SK-N-SH treated with all-trans-retinoic acid at 6 μM for 48 hours (cell line): ENCODE measurements at regions not wholly inside any gene's neighbourhood (a gene's known extent, or its start where the extent isn't known, plus 50 kb on each side); places are given as distances from the start of the nearest gene placed in this dataset.

ENCODE experiments used
- ARNTL ChIP-seq: fragments of 450-650 bp; formaldehyde crosslinking; IDR thresholded peaks from 2 replicates; pipeline ENCODE4 v1.5.0; 2020; ENCODE audit warnings: low read depth, mild to moderate bottlenecking, moderate library complexity, borderline replicate concordance
- BACH2 ChIP-seq: fragments of 250-450 bp; sonication (Bioruptor Pico); IDR thresholded peaks from 2 replicates; pipeline ENCODE4 v1.9.0; 2021; ENCODE audit warnings: mild to moderate bottlenecking, borderline replicate concordance
- CSRNP3 ChIP-seq: fragments of 250-450 bp; sonication (Bioruptor Pico); IDR thresholded peaks from 2 replicates; pipeline ENCODE4 v1.5.1; 2021; ENCODE audit warnings: mild to moderate bottlenecking, moderate library complexity
- GLIS3 ChIP-seq: fragments of 250-450 bp; sonication (Bioruptor Pico); IDR thresholded peaks from 2 replicates; pipeline ENCODE4 v1.5.0; 2020; ENCODE audit warnings: mild to moderate bottlenecking, moderate library complexity
- ISL1 ChIP-seq: fragments of 250-450 bp; sonication (Bioruptor Pico); IDR thresholded peaks from 2 replicates; pipeline ENCODE4 v2.1.2; 2022; ENCODE audit warnings: mild to moderate bottlenecking, moderate library complexity
- PATZ1 ChIP-seq: fragments of 250-450 bp; sonication (Bioruptor Pico); IDR thresholded peaks from 2 replicates; pipeline ENCODE4 v1.8.0; 2020; ENCODE audit warnings: mild to moderate bottlenecking, moderate library complexity, borderline replicate concordance
- POU6F1 ChIP-seq: fragments of 250-450 bp; sonication (Bioruptor Pico); IDR thresholded peaks from 2 replicates; pipeline ENCODE4 v1.8.0; 2021; ENCODE audit warnings: low read depth, mild to moderate bottlenecking, moderate library complexity, borderline replicate concordance
- RARB ChIP-seq: fragments of 250-450 bp; sonication (Bioruptor Pico); IDR thresholded peaks from 2 replicates; pipeline ENCODE4 v1.8.0; 2021; ENCODE audit warnings: mild to moderate bottlenecking, moderate library complexity
- SNAI2 ChIP-seq: fragments of 250-450 bp; sonication (Bioruptor Pico); IDR thresholded peaks from 2 replicates; pipeline ENCODE4 v1.5.0; 2020; ENCODE audit warnings: mild to moderate bottlenecking, moderate library complexity
- TCF4 ChIP-seq: fragments of 250-450 bp; sonication (Bioruptor Pico); IDR thresholded peaks from 2 replicates; pipeline ENCODE4 v1.8.0; 2021; ENCODE audit warnings: mild to moderate bottlenecking, moderate library complexity, borderline replicate concordance
- ZFP30 ChIP-seq: fragments of 450-650 bp; formaldehyde crosslinking; IDR thresholded peaks from 2 replicates; pipeline ENCODE4 v1.5.0; 2022; ENCODE audit warnings: mild to moderate bottlenecking, moderate library complexity
- ZNF565 ChIP-seq: fragments of 450-650 bp; formaldehyde crosslinking; conservative IDR thresholded peaks from 2 replicates; pipeline ENCODE4 v1.5.0; 2020; ENCODE audit warnings: low read depth, mild to moderate bottlenecking, moderate library complexity

GRCh38 chr13:22214184-22214583 lies 543.3 kb downstream of the FGF9 start:
- no peak for TF ChIP-seq TCF4 (CRISPR knock-in tag)
- TF ChIP-seq RARB, result no peak
- no peak for TF ChIP-seq SNAI2
- no peak for TF ChIP-seq ZFP30 (CRISPR knock-in tag)
- no peak for TF ChIP-seq ISL1 (CRISPR knock-in tag)
- no peak for TF ChIP-seq GLIS3 (CRISPR knock-in tag)
- TF ChIP-seq CSRNP3, result no peak
- TF ChIP-seq PATZ1 (CRISPR knock-in tag), result no peak
- TF ChIP-seq POU6F1 (CRISPR knock-in tag), result no peak
- no peak for TF ChIP-seq ZNF565 (CRISPR knock-in tag)
- TF ChIP-seq ARNTL (CRISPR knock-in tag), result no peak
- TF ChIP-seq BACH2 (CRISPR knock-in tag), result no peak
